DOHH2 (cell line): ENCODE measurements at regions not wholly inside any gene's neighbourhood (a gene's known extent, or its start where the extent isn't known, plus 50 kb on each side); places are given as distances from the start of the nearest gene placed in this dataset.

Experiments
- H3F3A ChIP-seq: fragments of 200-600 bp; sonication (generic), shearing (Covaris generic); 2 replicates; pipeline ENCODE4 v1.6.0; 2016; ENCODE audit warnings: antibody characterized with exemption, mild to moderate bottlenecking; ENCODE audit not compliant: control insufficient read depth, insufficient read depth
- H3K27ac ChIP-seq: fragments of 200-600 bp; sonication (generic); 2 replicates; pipeline ENCODE4 v1.5.1; 2014; ENCODE audit warnings: low read depth, mild to moderate bottlenecking, low read length, moderate library complexity
- H3K27me3 ChIP-seq: fragments of 200-600 bp; sonication (generic); 2 replicates; pipeline ENCODE4 v1.6.1; 2014; ENCODE audit warnings: mild to moderate bottlenecking, low read length, mixed read lengths; ENCODE audit not compliant: control insufficient read depth
- H3K36me3 ChIP-seq: fragments of 200-600 bp; sonication (generic); 2 replicates; pipeline ENCODE4 v1.6.1; 2014; ENCODE audit warnings: mild to moderate bottlenecking, low read length, moderate library complexity, mixed read lengths; ENCODE audit not compliant: control insufficient read depth
- H3K4me1 ChIP-seq: fragments of 200-600 bp; sonication (generic); 2 replicates; pipeline ENCODE4 v1.6.1; 2014; ENCODE audit warnings: mild to moderate bottlenecking, low read length, mixed read lengths; ENCODE audit not compliant: control insufficient read depth
- H3K4me2 ChIP-seq: fragments of 200-600 bp; sonication (generic); 2 replicates; pipeline ENCODE4 v1.6.0; 2014; ENCODE audit warnings: mild to moderate bottlenecking, low read length, moderate library complexity
- H3K4me3 ChIP-seq: fragments of 200-600 bp; sonication (generic); 2 replicates; pipeline ENCODE4 v1.5.1; 2014; ENCODE audit warnings: mild to moderate bottlenecking, low read length, mixed read lengths
- H3K79me2 ChIP-seq: fragments of 200-600 bp; sonication (generic); 2 replicates; pipeline ENCODE4 v1.6.1; 2014; ENCODE audit warnings: mild to moderate bottlenecking, low read length, mixed read lengths; ENCODE audit not compliant: control insufficient read depth
- H3K9me2 ChIP-seq: fragments of 200-600 bp; sonication (generic); replicated peaks from 2 replicates; pipeline ENCODE4 v1.6.1; 2014; ENCODE audit warnings: mild to moderate bottlenecking, low read length, mixed read lengths; ENCODE audit not compliant: control insufficient read depth
- H3K9me3 ChIP-seq: fragments of 200-600 bp; sonication (generic); 2 replicates; pipeline ENCODE4 v1.6.1; 2014; ENCODE audit warnings: antibody characterized with exemption, low read length, mixed read lengths; ENCODE audit not compliant: control insufficient read depth, insufficient read depth
- H4K20me1 ChIP-seq: fragments of 200-600 bp; sonication (generic); 2 replicates; pipeline ENCODE4 v1.6.0; 2014; ENCODE audit warnings: low read depth, mild to moderate bottlenecking, antibody characterized with exemption, low read length, moderate library complexity; ENCODE audit not compliant: control insufficient read depth, insufficient read depth
- EZH2phosphoT487 ChIP-seq: fragments of 200-600 bp; sonication (generic); IDR thresholded peaks from 2 replicates; pipeline ENCODE4 v1.6.1; 2017; ENCODE audit warnings: borderline replicate concordance, mild to moderate bottlenecking, antibody characterized with exemption, low read length, moderate library complexity, mixed read lengths
- TF ChIP-seq, protein P1 (sequence below): fragments of 200-600 bp; sonication (generic); IDR thresholded peaks from one replicate; pipeline ENCODE4 v1.5.1; 2014; ENCODE audit warnings: antibody characterized with exemption, mild to moderate bottlenecking, low read depth, low read length; ENCODE audit not compliant: poor library complexity, severe bottlenecking

DNA sequence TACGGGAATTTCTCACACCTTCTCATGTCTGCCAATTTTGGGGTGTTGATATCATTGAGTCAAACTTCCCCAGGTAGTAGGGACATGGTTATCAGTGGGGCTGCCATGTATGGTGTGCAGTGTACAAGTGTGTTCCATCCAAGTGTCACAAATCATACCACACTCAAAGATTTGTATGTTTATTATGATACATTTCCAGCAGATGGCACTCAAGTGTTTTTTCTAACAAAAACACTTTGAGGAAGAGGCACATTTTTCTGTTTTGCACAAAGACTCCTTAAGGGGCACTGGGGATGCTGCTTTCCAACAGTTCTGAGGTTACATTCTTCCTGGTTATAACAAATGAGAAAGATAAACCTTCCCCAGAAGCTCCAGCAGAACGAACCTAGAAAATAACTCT, 414.5 kb downstream of the REEP3 start:
- H3K27me3 ChIP-seq: no peaks in the 10 kb centered on the region; the same call in 1 of the 2 replicates
- no peaks in the 10 kb centered on the region for H3K79me2 ChIP-seq
- no peak overlapping the region for H3K27ac ChIP-seq
- TF ChIP-seq, protein P1, sequence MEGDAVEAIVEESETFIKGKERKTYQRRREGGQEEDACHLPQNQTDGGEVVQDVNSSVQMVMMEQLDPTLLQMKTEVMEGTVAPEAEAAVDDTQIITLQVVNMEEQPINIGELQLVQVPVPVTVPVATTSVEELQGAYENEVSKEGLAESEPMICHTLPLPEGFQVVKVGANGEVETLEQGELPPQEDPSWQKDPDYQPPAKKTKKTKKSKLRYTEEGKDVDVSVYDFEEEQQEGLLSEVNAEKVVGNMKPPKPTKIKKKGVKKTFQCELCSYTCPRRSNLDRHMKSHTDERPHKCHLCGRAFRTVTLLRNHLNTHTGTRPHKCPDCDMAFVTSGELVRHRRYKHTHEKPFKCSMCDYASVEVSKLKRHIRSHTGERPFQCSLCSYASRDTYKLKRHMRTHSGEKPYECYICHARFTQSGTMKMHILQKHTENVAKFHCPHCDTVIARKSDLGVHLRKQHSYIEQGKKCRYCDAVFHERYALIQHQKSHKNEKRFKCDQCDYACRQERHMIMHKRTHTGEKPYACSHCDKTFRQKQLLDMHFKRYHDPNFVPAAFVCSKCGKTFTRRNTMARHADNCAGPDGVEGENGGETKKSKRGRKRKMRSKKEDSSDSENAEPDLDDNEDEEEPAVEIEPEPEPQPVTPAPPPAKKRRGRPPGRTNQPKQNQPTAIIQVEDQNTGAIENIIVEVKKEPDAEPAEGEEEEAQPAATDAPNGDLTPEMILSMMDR: peak; percentile 42
- no peak for TF ChIP-seq EZH2phosphoT487
- no peak overlapping the region for H3K4me3 ChIP-seq
- no peaks in the 10 kb centered on the region for H3K9me3 ChIP-seq
- no peaks in the 10 kb centered on the region for H3K36me3 ChIP-seq
- no peaks in the 10 kb centered on the region for H3F3A ChIP-seq
- H3K4me2 ChIP-seq: no peak overlapping the region
- H3K9me2 ChIP-seq: no peaks in the 10 kb centered on the region
- no peaks in the 10 kb centered on the region for H3K4me1 ChIP-seq
- no peaks in the 10 kb centered on the region for H4K20me1 ChIP-seq

DNA sequence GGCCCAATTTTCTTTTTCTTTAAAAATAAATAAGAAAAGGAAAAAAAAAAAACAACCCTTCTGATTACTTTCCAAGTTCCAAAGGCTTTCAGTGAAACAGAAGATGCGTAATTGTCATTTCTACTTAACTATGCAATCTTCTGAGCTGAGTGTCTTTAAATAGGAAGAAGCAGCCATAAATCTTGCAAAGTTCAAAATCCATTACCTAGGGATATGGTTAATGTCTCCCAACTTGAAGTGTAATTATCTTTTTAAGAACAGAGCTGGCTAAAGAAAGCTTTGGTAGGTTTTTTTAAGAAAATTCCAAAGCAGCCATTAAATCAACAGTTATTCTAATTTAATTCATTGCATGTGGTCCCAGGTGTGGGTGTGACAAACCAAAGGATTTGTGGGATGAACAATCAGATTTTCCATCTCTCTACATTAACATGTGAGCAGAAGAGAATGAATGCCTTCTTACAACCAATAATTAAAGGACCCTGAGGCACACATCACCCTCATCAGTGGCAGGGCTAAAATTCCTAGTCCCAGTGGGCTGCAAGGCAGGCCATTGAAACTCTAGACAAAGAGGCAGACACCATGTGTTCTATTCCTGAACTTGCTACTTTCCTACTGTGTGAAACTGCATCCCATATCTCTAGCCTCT, 419.2 kb downstream of the REEP3 start:
- no peak overlapping the region for H3K27ac ChIP-seq
- no peak overlapping the region for H3K4me2 ChIP-seq
- no peaks in the 10 kb centered on the region for H4K20me1 ChIP-seq
- H3K9me2 ChIP-seq: no peaks in the 10 kb centered on the region
- H3K4me3 ChIP-seq: no peak overlapping the region
- no peaks in the 10 kb centered on the region for H3K4me1 ChIP-seq
- H3K36me3 ChIP-seq: no peaks in the 10 kb centered on the region
- no peaks in the 10 kb centered on the region for H3K79me2 ChIP-seq
- no peaks in the 10 kb centered on the region for H3F3A ChIP-seq
- no peaks in the 10 kb centered on the region for H3K9me3 ChIP-seq
- TF ChIP-seq EZH2phosphoT487: no peak
- TF ChIP-seq, protein P1: no peak
- peaks cover 3% of the 10 kb centered on the region for H3K27me3 ChIP-seq

DNA sequence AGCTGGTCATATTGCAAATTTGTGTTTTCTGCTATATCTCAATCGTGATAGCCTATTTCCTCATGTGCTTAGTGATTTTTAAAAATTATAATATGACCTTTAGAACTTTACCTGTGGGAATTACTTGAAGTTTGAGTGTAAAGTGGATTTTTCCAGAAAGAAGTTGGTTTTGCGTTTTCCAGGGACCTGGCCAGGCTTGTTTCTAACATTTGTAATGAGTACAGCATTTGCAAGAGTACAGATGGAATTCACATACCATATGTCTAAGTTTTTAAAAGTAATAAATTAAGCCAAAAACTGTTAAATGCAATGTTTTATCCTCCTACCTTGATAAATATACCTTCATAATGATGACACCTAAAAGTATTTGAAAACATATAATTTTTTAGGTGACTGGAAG, 443.2 kb downstream of the REEP3 start:
- no peaks in the 10 kb centered on the region for H3K79me2 ChIP-seq
- H3K27me3 ChIP-seq: no peaks in the 10 kb centered on the region
- no peaks in the 10 kb centered on the region for H3K36me3 ChIP-seq
- H3K4me3 ChIP-seq: no peak overlapping the region
- H3F3A ChIP-seq: no peaks in the 10 kb centered on the region
- TF ChIP-seq EZH2phosphoT487: no peak
- TF ChIP-seq, protein P1: no peak
- H3K27ac ChIP-seq: no peak overlapping the region
- no peak overlapping the region for H3K4me2 ChIP-seq
- H3K9me3 ChIP-seq: no peaks in the 10 kb centered on the region
- no peaks in the 10 kb centered on the region for H3K9me2 ChIP-seq
- no peaks in the 10 kb centered on the region for H4K20me1 ChIP-seq
- H3K4me1 ChIP-seq: no peaks in the 10 kb centered on the region
